ENCODE measurements at regions not wholly inside any gene's neighbourhood (a gene's known extent, or its start where the extent isn't known, plus 50 kb on each side); places are given as distances from the start of the nearest gene placed in this dataset.

GRCh38 chr5:148933903-148934432 lies 107.6 kb downstream of the ADRB2 start:
- Histone ChIP-seq H3K4me3 (replicated peaks in 1 of 3; ENCODE audit: low read depth in 2 of 3, low read length in 3 of 3) (no peak overlapping the region), H3K36me3 (replicated peaks in 1 of 2; ENCODE audit: control insufficient read depth in 1 of 2, insufficient read depth in 2 of 2, low read length in 2 of 2) (no peaks in the 10 kb centered on the region), H3K9me3 (replicated peaks in 1 of 2; ENCODE audit: control insufficient read depth in 1 of 2, insufficient read depth in 1 of 2, low read length in 2 of 2) (no peaks in the 10 kb centered on the region), H3K27me3 (ENCODE audit: control insufficient read depth in 2 of 2, insufficient read depth in 2 of 2, low read length in 2 of 2) (no peaks in the 10 kb centered on the region), H2AFZ (ENCODE audit: insufficient read depth, low read depth, low read length, poor library complexity, severe bottlenecking) (no peak overlapping the region), H3K27ac (ENCODE audit: low read depth in 1 of 2, low read length in 2 of 2) (no peak overlapping the region), H3K4me2 (replicated peaks; ENCODE audit: extremely low read depth, low read length, poor library complexity, severe bottlenecking) (no peak overlapping the region), H3K9ac (ENCODE audit: insufficient read depth, low read length, poor library complexity, severe bottlenecking) (no peak overlapping the region), H3K4me1 (ENCODE audit: control insufficient read depth in 1 of 2, insufficient read depth in 2 of 2, low read length in 2 of 2) (no peaks in the 10 kb centered on the region), H4K20me1 (ENCODE audit: insufficient read depth, low read length) (no peaks in the 10 kb centered on the region), H3K79me2 (ENCODE audit: insufficient read depth, low read length) (no peaks in the 10 kb centered on the region)
- intact Hi-C loops (cut with micrococcal nuclease), result no loop called here
- H3K36me3 Mint-ChIP-seq, result no peaks in the 10 kb centered on the region
- no CpG with 5 or more reads among the region's 1 CpG for WGBS (ENCODE audit: insufficient coverage)
- peaks cover 2 to 5% (median 3%) of the 10 kb centered on the region in 3 donors for H3K27me3 Mint-ChIP-seq (ENCODE audit: low read depth in 3 of 3)
- H3K4me3 Mint-ChIP-seq, result no peak overlapping the region
- peaks cover 14% of the 10 kb centered on the region for H3K4me1 Mint-ChIP-seq
- H3K27ac Mint-ChIP-seq, result peak overlapping the region in 1 of 7 donors; percentile 35
- H3K9me3 Mint-ChIP-seq, result peaks cover 0 to 1% (median 0%) of the 10 kb centered on the region in 7 donors
- no peak for DNase-seq
- no peak for TF ChIP-seq CTCF (IDR thresholded peaks at IDR 0.05)

- Histone ChIP-seq H3K9ac (ENCODE audit: insufficient read depth, low read length, poor library complexity, severe bottlenecking) (no peak overlapping the region), H3K9me3 (replicated peaks in 1 of 2; ENCODE audit: control insufficient read depth in 1 of 2, insufficient read depth in 1 of 2, low read length in 2 of 2) (no peaks in the 10 kb centered on the region), H3K79me2 (ENCODE audit: insufficient read depth, low read length) (no peaks in the 10 kb centered on the region), H3K4me1 (ENCODE audit: control insufficient read depth in 1 of 2, insufficient read depth in 2 of 2, low read length in 2 of 2) (no peaks in the 10 kb centered on the region), H3K4me2 (replicated peaks; ENCODE audit: extremely low read depth, low read length, poor library complexity, severe bottlenecking) (no peak overlapping the region), H3K27ac (ENCODE audit: low read depth in 1 of 2, low read length in 2 of 2) (no peak overlapping the region), H3K36me3 (replicated peaks in 1 of 2; ENCODE audit: control insufficient read depth in 1 of 2, insufficient read depth in 2 of 2, low read length in 2 of 2) (no peaks in the 10 kb centered on the region), H3K4me3 (replicated peaks in 1 of 3; ENCODE audit: low read depth in 2 of 3, low read length in 3 of 3) (no peak overlapping the region), H2AFZ (ENCODE audit: insufficient read depth, low read depth, low read length, poor library complexity, severe bottlenecking) (no peak overlapping the region), H3K27me3 (ENCODE audit: control insufficient read depth in 2 of 2, insufficient read depth in 2 of 2, low read length in 2 of 2) (no peaks in the 10 kb centered on the region), H4K20me1 (ENCODE audit: insufficient read depth, low read length) (no peaks in the 10 kb centered on the region)
- H3K4me1 Mint-ChIP-seq, result peaks cover 14% of the 10 kb centered on the region
- DNase-seq, result no peak
- intact Hi-C loops (cut with micrococcal nuclease), result no loop called here
- H3K36me3 Mint-ChIP-seq, result no peaks in the 10 kb centered on the region
- TF ChIP-seq CTCF (IDR thresholded peaks at IDR 0.05), result no peak
- H3K9me3 Mint-ChIP-seq, result peaks cover 0 to 1% (median 0%) of the 10 kb centered on the region in 7 donors
- no peak overlapping the region for H3K27ac Mint-ChIP-seq
- 100% methylated on average over 1 of the region's 2 CpGs for WGBS (ENCODE audit: insufficient coverage)
- H3K4me3 Mint-ChIP-seq, result no peak overlapping the region
- H3K27me3 Mint-ChIP-seq (ENCODE audit: low read depth in 3 of 3), result peaks cover 0 to 2% (median 1%) of the 10 kb centered on the region in 3 donors
Measured at GRCh38 chr5:148934895-148935400, 108.5 kb downstream of the ADRB2 start.
